ENCODE measurements at regions not wholly inside any gene's neighbourhood (a gene's known extent, or its start where the extent isn't known, plus 50 kb on each side); places are given as distances from the start of the nearest gene placed in this dataset.
A peak's percentile ranks its signal among the peaks of the same experiment; 100 is the strongest.

- TF ChIP-seq NR2F2 (IDR thresholded peaks at IDR 0.05) (no peak), RAD21 (IDR thresholded peaks at IDR 0.05) (no peak)
- Histone ChIP-seq H3K9me3 (ENCODE audit: control insufficient read depth in 4 of 4, low read length in 3 of 4) (peaks cover 2 to 5% (median 2%) of the 10 kb centered on the region in 4 donors), H3K4me1 (ENCODE audit: control insufficient read depth in 4 of 4, insufficient read depth in 4 of 4, low read length in 3 of 4) (peaks cover 0 to 5% (median 1%) of the 10 kb centered on the region in 4 donors), H3K36me3 (ENCODE audit: control insufficient read depth in 4 of 4, insufficient read depth in 3 of 4, low read depth in 1 of 4, low read length in 3 of 4) (no peaks in the 10 kb centered on the region), H3K4me3 (ENCODE audit: low read depth in 1 of 3, low read length in 3 of 3) (no peak overlapping the region), H3K27ac (ENCODE audit: low read depth in 1 of 2, low read length in 2 of 2) (no peak overlapping the region), H3K27me3 (ENCODE audit: control insufficient read depth in 4 of 4, insufficient read depth in 4 of 4, low read length in 3 of 4) (no peaks in the 10 kb centered on the region), H3K9ac (ENCODE audit: low read depth in 1 of 2, low read length in 2 of 2) (no peak overlapping the region)
- DNase-seq (ENCODE audit: low spot score): no peak
- 83% methylated on average over 1 of the region's 1 CpG for WGBS
Measured at GRCh38 chr20:7220755-7221154, 453.3 kb downstream of the BMP2 start.

GRCh38 chr20:7226156-7226555, 458.7 kb downstream of the BMP2 start:
- H3K36me3 ChIP-seq (ENCODE audit: control insufficient read depth in 4 of 4, insufficient read depth in 3 of 4, low read depth in 1 of 4, low read length in 3 of 4): peaks cover 0 to 4% (median 1%) of the 10 kb centered on the region in 4 donors
- no peaks in the 10 kb centered on the region for H3K27me3 ChIP-seq (ENCODE audit: control insufficient read depth in 4 of 4, insufficient read depth in 4 of 4, low read length in 3 of 4)
- no peak overlapping the region for H3K27ac ChIP-seq (ENCODE audit: low read depth in 1 of 2, low read length in 2 of 2)
- H3K9ac ChIP-seq (ENCODE audit: low read depth in 1 of 2, low read length in 2 of 2): no peak overlapping the region
- peak overlapping the region in 1 of 3 donors; percentile 24 for H3K4me3 ChIP-seq (ENCODE audit: low read depth in 1 of 3, low read length in 3 of 3)
- WGBS: 79% methylated on average over 2 of the region's 2 CpGs
- no peaks in the 10 kb centered on the region for H3K4me1 ChIP-seq (ENCODE audit: control insufficient read depth in 4 of 4, insufficient read depth in 4 of 4, low read length in 3 of 4)
- H3K9me3 ChIP-seq (ENCODE audit: control insufficient read depth in 4 of 4, low read length in 3 of 4): peaks cover 4 to 12% (median 5%) of the 10 kb centered on the region in 4 donors
- DNase-seq (ENCODE audit: low spot score): no peak
- TF ChIP-seq SP1 (IDR thresholded peaks at IDR 0.05) (no peak), TAF1 (conservative IDR thresholded peaks at IDR 0.05) (no peak), RXRA (IDR thresholded peaks at IDR 0.05) (no peak), REST (IDR thresholded peaks at IDR 0.05) (no peak), RAD21 (IDR thresholded peaks at IDR 0.05) (no peak), NR2F2 (IDR thresholded peaks at IDR 0.05) (no peak), EGR1 (IDR thresholded peaks at IDR 0.05; ENCODE audit: low read depth in 2 of 2) (no peak), FOXA2 (IDR thresholded peaks at IDR 0.05) (no peak), HNF4G (IDR thresholded peaks at IDR 0.05) (no peak), JUND (IDR thresholded peaks at IDR 0.05) (no peak), HNF4A (conservative IDR thresholded peaks at IDR 0.05) (no peak), YY1 (IDR thresholded peaks at IDR 0.05) (no peak), ZBTB33 (IDR thresholded peaks at IDR 0.05) (no peak), MAX (IDR thresholded peaks at IDR 0.05) (no peak), FOXA1 (IDR thresholded peaks at IDR 0.05) (no peak), GABPA (IDR thresholded peaks at IDR 0.05 in 1 of 2, conservative IDR thresholded peaks at IDR 0.05 in 1 of 2) (no peak), CTCF (IDR thresholded peaks at IDR 0.05; ENCODE audit: low read depth, low read length, missing input control) (no peak)

Data from liver (tissue), 8 donors.